ENCODE measurements at regions not wholly inside any gene's neighbourhood (a gene's known extent, or its start where the extent isn't known, plus 50 kb on each side); places are given as distances from the start of the nearest gene placed in this dataset.
"Not testable (repeated sequence)": the region's sequence is repeated elsewhere in the genome, so short reads cannot be mapped to it uniquely, and the experiment has no call there.

DNA sequence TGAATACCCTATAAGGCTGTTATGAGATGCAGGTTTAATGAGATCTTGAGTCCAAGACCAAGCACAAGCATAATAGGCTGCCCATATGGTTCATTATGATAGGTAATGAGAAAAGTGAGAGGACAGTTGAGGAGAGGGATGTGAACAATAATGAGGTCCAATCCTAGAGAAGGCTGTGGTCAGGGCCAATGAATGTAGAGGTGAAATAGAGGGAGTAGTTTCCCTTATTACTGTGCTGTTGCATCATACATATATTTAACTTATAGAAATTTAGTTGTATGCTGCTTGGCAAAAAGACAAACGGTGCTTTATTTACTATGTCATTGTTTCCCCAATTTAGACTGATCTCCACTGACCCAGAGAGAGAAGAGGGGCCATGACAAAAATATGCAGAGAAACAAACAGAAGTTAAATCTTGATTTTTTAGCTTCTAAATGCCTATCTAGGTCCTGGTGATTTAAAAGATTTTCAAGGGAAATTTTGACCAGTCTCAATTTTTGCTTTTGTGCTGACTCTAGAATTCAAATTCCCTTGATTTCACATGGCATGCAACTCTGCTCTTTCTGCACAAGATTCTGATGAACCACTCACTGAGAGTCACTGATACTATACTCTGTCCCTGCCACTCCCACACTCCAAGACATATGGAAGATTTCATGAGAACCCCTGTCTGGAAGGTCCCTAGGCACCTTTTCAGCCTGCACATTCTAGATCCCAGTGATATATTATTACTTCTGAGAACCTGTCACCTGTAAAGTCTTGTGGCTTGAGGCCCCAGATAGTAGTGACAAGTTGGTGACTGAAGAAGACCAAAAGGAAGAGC, 159.7 kb downstream of the VSIG4 start:
- DNase-seq, result no peak

- DNase-seq, result no peak
Measured at GRCh38 chrX:65878456-65878855, 161.4 kb downstream of the VSIG4 start.

- no peak for DNase-seq
Measured at GRCh38 chrX:65877953-65878352, 161.9 kb downstream of the VSIG4 start.

DNA sequence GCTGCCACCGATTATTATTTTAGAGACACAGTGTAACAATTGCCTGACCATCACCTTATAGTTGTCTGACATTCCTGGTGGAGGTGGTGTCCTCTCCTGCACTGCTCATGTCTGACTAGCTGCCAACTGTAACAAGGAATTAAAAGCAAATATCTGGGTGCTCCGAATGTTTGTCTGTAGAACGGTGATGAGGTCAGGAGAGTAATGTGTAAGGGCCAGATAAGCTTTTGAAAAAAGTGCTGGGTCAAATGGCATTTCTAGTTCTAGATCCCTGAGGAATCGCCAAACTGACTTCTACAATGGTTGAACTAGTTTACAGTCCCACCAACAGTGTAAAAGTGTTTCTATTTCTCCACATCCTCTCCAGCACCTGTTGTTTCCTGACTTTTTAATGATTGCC, 164.3 kb downstream of the VSIG4 start:
- DNase-seq, result not testable (repeated sequence)

DNA sequence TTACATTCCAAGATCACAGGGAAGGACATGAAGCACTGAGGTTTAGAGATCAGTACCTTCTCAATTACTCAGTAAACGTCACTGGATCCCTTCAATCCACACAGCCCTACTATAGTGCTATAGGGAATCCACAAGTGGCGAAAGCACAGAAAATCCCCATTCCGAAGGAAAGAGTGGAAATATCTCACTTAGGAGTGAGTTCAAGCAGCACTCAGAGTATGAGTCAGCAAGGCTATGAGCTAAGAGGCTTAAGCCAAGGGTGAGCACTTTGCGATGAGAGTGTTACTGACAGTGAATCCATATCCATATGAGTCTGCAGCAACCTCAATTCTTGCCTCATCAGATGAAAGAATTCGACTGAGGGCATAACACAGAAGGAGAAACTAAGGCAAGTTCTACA, 165.1 kb downstream of the VSIG4 start:
- no peak for DNase-seq

GRCh38 chrX:65874110-65874509, 165.8 kb downstream of the VSIG4 start:
- no peak for DNase-seq

DNA sequence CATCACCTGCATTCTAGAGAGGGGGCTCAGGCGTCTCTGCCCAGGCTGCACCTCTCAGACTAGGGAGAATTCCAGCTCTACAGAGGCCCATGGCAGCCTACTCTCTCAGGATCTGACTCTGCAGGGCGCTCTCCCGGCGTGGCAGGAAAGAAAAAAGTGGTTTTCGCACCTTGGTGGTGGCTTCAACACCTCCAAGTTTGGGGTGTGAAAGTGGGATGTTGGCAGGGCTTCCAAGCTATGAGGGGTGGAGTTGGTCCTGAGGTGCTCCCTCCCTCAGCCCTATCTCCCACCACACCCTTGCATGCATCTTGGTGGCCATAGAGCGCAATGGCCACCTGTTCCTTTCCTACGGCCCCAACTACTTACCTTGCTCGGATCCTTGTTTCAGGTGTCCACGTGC, 166.5 kb downstream of the VSIG4 start:
- DNase-seq, result no peak

GRCh38 chrX:65871671-65872311, 168.1 kb downstream of the VSIG4 start:
- no peak for DNase-seq

GRCh38 chrX:65870544-65870943, 169.3 kb downstream of the VSIG4 start:
- DNase-seq, result not testable (repeated sequence)

DNA sequence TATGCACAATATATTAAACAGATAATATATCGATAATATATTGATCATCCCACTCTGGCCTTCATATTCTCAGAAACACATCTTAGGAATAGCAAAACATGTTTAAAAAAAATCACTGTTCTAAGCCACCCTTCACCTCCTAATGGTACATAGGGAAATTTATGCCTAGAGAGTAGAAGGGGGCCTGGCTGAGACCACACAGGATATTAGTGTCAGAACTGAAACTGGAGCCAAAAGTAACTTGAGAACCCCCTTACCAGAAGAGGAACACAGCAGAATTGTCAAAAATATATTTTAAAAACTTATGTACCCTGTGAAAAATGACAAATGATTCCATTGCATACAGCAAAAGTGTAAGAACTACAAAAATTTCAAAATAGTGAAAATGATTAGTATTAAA, 173.1 kb downstream of the VSIG4 start:
- DNase-seq, result no peak

- no peak for DNase-seq
Measured at GRCh38 chrX:65866146-65866545, 173.7 kb downstream of the VSIG4 start.

DNA sequence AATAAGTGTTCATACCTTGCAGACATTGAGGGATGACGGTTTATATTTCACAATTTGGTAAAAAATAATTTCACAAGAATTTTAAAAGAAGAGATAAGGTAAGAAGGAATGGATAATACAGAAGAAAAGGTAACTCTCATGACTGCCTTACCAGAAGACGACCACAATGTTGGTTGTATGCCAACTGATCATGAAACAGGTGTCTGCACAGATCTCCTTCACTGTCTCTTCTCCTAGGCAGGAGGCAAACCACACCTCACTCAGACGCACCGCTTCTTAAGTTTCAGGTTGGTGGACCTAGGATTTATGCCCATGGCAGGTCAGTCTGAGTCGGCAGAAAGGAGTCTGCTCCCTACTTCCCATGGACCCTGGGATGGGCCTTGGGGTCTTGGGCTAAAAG, 177.2 kb downstream of the VSIG4 start:
- DNase-seq, result no peak

- no peak for DNase-seq
Measured at GRCh38 chrX:65859299-65859698, 180.6 kb downstream of the VSIG4 start.

GRCh38 chrX:65854437-65854836, 185.4 kb downstream of the VSIG4 start:
- DNase-seq, result not testable (repeated sequence)

GRCh38 chrX:65851306-65851705, 183.9 kb downstream of the MSN start:
- DNase-seq, result not testable (repeated sequence)

DNA sequence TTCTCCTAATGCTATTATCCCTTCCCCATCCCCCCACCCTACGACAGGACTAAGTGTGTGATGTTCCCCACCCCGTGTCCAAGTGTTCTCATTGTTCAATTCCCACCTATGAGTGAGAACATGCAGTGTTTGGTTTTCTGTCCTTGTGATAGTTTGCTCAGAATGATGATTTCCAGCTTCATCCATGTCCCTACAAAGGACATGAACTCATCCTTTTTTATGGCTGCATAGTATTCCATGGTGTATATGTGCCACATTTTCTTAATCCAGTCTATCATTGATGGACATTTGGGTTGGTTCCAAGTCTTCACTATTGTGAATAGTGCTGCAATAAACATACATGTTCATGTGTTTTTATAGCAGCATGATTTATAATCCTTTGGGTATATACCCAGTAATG, 183.4 kb downstream of the MSN start:
- DNase-seq, result not testable (repeated sequence)

- no peak for DNase-seq
Measured at GRCh38 chrX:65846974-65847373, 179.5 kb downstream of the MSN start.

DNA sequence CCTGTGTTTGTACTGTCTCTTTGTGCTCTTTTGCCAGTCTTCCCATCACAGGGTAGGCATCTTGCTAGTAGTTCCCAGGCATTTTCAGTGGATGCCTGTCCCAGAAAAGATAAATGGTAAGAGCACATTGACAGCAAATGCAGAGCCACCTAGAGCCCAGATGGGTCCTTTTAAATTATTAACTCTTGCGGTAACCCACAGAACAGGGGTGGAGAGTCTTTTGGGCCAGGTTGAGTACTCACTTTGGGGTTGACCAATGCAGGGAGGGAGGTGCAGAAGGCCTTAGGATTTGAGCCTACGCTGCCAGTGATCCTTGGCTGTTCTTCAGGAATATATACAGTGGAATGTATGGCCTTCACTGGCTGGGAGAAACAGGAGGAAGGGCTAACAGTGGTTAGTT, 173.8 kb downstream of the MSN start:
- no peak for DNase-seq

- DNase-seq, result no peak
Measured at GRCh38 chrX:65838674-65839073, 171.2 kb downstream of the MSN start.

- DNase-seq, result no peak
Measured at GRCh38 chrX:65837875-65838549, 170.6 kb downstream of the MSN start.

DNA sequence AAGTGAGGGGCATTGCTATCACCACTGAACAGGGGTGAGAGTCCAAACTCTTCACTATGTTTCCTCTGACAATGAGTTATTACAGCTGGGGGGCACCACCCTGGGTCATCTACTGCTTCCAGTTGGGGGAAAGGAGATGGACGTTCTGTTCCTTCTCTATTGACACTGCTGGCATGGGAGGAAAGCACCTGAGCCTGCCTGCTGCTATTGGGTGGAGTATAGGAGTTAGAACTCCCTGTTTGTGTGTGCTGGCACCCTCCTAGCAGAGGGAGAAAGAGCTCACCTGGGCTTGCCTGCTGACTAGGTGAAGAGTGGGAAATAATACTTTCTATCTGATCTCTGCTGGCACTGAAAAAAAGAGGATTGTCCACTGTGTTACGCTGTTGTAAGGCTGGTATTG, 163.8 kb downstream of the MSN start:
- no peak for DNase-seq

DNA sequence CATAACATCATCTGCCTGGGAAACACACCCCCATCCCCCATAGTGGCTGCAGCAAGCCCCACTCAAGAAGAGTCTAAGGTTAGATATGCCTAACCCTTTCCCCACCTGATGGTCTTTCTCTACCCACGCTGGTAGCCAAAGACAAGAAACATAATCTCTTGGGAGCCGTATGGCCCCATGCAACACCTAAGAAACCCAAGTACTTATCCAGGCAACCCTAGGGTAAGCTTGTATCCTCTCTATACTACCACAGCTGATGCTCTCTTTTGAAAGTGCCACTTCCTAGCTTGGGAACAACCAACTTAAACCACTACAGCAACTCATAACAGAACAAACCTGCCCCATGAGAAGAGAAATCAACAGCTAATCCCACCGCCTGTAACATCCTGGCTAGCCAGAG, 161.1 kb downstream of the MSN start:
- no peak for DNase-seq

GRCh38 chrX:65825226-65825625, 157.8 kb downstream of the MSN start:
- not testable (repeated sequence) for DNase-seq

All from SIG-M5 (cell line).